ENCODE measurements at regions not wholly inside any gene's neighbourhood (a gene's known extent, or its start where the extent isn't known, plus 50 kb on each side); places are given as distances from the start of the nearest gene placed in this dataset.

GRCh38 chr18:39589496-39589895 is 2023.9 kb upstream of the CELF4 start:
- H3K9me3 ChIP-seq (replicated peaks; ENCODE audit: control insufficient read depth, insufficient read depth, low read length): no peaks in the 10 kb centered on the region
- no peak overlapping the region for H3K4me2 ChIP-seq (ENCODE audit: control insufficient read depth, insufficient read depth)
- ATAC-seq: no peak
- in situ Hi-C loops (cut with MboI) (no loop called here), intact Hi-C loops (cut with micrococcal nuclease; ENCODE audit: unreplicated experiment) (no loop called here)
- FAIRE-seq: no peak
- no peaks in the 10 kb centered on the region for H4K20me1 ChIP-seq (ENCODE audit: control insufficient read depth, insufficient read depth)
- TF ChIP-seq KDM1A (IDR thresholded peaks at IDR 0.05; ENCODE audit: borderline replicate concordance) (no peak), TARDBP (IDR thresholded peaks at IDR 0.05; ENCODE audit: borderline replicate concordance) (no peak), SREBF2 (IDR thresholded peaks at IDR 0.05; ENCODE audit: low read length) (no peak), ZNF622 (IDR thresholded peaks at IDR 0.05) (no peak)
- BruUV-seq (replicated peaks): no TSS peak
- ChIA-PET RAD21 (ENCODE audit: unreplicated experiment) (no interaction called here), SMC1A (ENCODE audit: uncharacterized antibody, unreplicated experiment) (no interaction called here), CTCF (no interaction called here), POLR2A (no interaction called here)
- H3K4me3 ChIP-seq: no peak overlapping the region
- H3K36me3 ChIP-seq (ENCODE audit: control insufficient read depth in 2 of 2, insufficient read depth in 2 of 2, low read length in 1 of 2): no peaks in the 10 kb centered on the region
- H3K9ac ChIP-seq (ENCODE audit: control insufficient read depth, insufficient read depth, low read length): no peak overlapping the region
- H3K27ac ChIP-seq (ENCODE audit: control insufficient read depth, insufficient read depth): no peak overlapping the region
- no peak for DNase-seq (ENCODE audit: low read depth, low spot score)
- H2AFZ ChIP-seq (ENCODE audit: control insufficient read depth, low read depth, low read length): no peak overlapping the region
- no peaks in the 10 kb centered on the region for H3K4me1 ChIP-seq (ENCODE audit: control insufficient read depth, insufficient read depth, low read length)
- H3K27me3 ChIP-seq (replicated peaks in 1 of 2; ENCODE audit: control insufficient read depth in 2 of 2, insufficient read depth in 2 of 2, low read length in 1 of 2): no peaks in the 10 kb centered on the region
- H3K79me2 ChIP-seq (ENCODE audit: control insufficient read depth, insufficient read depth, low read length): no peaks in the 10 kb centered on the region

DNA sequence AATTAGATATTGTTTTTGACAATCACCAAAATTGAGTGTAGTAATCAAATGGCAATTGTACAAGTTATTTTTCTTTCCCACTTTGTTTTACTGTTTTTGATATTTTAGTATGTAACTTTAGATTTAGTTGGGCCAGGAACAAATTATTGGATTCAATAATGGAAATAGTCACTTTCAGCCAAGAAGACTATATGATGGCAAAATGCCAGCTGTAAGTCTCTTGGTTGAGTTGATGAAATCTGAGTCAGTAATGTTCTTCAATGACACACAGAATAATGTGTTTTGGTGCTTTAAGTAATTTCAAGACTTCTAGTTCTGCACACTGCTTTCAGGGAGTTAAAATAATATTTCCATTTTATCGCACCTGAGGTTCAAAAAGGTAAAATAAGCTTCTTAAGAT is 2022.0 kb upstream of the CELF4 start:
- ChIA-PET POLR2A (no interaction called here), RAD21 (ENCODE audit: unreplicated experiment) (no interaction called here)
- no peak for ATAC-seq

More for the DNA sequence above, 2022.0 kb upstream of the CELF4 start:
- H3K36me3 ChIP-seq (ENCODE audit: control insufficient read depth in 2 of 2, insufficient read depth in 2 of 2, low read length in 1 of 2): no peaks in the 10 kb centered on the region
- H3K79me2 ChIP-seq (ENCODE audit: control insufficient read depth, insufficient read depth, low read length): no peaks in the 10 kb centered on the region
- intact Hi-C loops (cut with micrococcal nuclease; ENCODE audit: unreplicated experiment) (no loop called here), in situ Hi-C loops (cut with MboI) (no loop called here)
- H3K4me2 ChIP-seq (ENCODE audit: control insufficient read depth, insufficient read depth): no peak overlapping the region
- H3K9ac ChIP-seq (ENCODE audit: control insufficient read depth, insufficient read depth, low read length): no peak overlapping the region
- no peak overlapping the region for H3K27ac ChIP-seq (ENCODE audit: control insufficient read depth, insufficient read depth)
- H3K9me3 ChIP-seq (replicated peaks; ENCODE audit: control insufficient read depth, insufficient read depth, low read length): no peaks in the 10 kb centered on the region
- TF ChIP-seq EZH2 (IDR thresholded peaks at IDR 0.05; ENCODE audit: borderline replicate concordance, control insufficient read depth, low read depth, low read length) (no peak), POU2F2 (IDR thresholded peaks at IDR 0.05; ENCODE audit: borderline replicate concordance, low read depth, low read length) (no peak), NRF1 (conservative IDR thresholded peaks at IDR 0.05; ENCODE audit: low read depth, low read length) (no peak), RUNX3 (IDR thresholded peaks at IDR 0.05; ENCODE audit: low read length) (no peak), SRF (IDR thresholded peaks at IDR 0.05; ENCODE audit: low read depth in 2 of 2, low read length in 2 of 2) (no peak), CREM (IDR thresholded peaks at IDR 0.05; ENCODE audit: low read depth) (no peak), MTA2 (IDR thresholded peaks at IDR 0.05; ENCODE audit: low read depth) (no peak)
- no TSS peak for BruUV-seq (replicated peaks)
- FAIRE-seq: no peak
- no peaks in the 10 kb centered on the region for H3K27me3 ChIP-seq (replicated peaks in 1 of 2; ENCODE audit: control insufficient read depth in 2 of 2, insufficient read depth in 2 of 2, low read length in 1 of 2)
- no peak overlapping the region for H2AFZ ChIP-seq (ENCODE audit: control insufficient read depth, low read depth, low read length)
- no peaks in the 10 kb centered on the region for H3K4me1 ChIP-seq (ENCODE audit: control insufficient read depth, insufficient read depth, low read length)
- no peak for DNase-seq (ENCODE audit: low read depth, low spot score)
- SMC1A ChIA-PET (ENCODE audit: uncharacterized antibody, unreplicated experiment): interaction anchor here (0.7 kb wide), 1 partner anchor 9 kb away, joined by 3 read pairs; no protein-coding TSS in a partner anchor
- WGBS (ENCODE audit: insufficient coverage, insufficient replicate concordance, low lambda C conversion rate, missing lambda C conversion rate): 0% methylated on average over 1 of the region's 1 CpG
- CTCF ChIA-PET: no interaction called here
- no peaks in the 10 kb centered on the region for H4K20me1 ChIP-seq (ENCODE audit: control insufficient read depth, insufficient read depth)
- H3K4me3 ChIP-seq: no peak overlapping the region

All from GM12878 (cell line).